ENCODE measurements at regions not wholly inside any gene's neighbourhood (a gene's known extent, or its start where the extent isn't known, plus 50 kb on each side); places are given as distances from the start of the nearest gene placed in this dataset.

DNA sequence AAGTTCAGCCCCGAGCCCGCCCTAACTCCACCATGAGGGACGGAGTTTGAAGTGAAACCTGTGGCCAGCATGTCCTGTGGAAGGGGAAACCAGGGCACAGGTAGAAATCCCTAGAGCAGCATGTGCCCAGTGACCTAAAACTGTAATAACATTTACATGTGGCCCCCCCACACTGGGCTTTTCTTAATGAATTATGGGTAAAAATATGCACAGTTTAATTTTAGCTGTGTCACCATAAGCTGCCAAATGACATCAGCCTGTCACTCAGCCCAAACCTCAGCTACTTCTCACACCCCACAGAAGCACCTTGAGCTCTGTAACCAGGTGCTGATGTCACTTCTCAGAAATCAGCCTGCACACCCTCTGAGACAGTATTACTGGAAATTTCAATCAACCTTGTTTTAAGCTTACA, 50.0 kb upstream of the SLC19A1 start:
- Histone ChIP-seq H3K9me1 (replicated peaks; ENCODE audit: control insufficient read depth, extremely low read depth, insufficient read depth, low read length) (no peaks in the 10 kb centered on the region), H4K20me1 (replicated peaks; ENCODE audit: control insufficient read depth, extremely low read depth, insufficient read depth, low read length) (no peaks in the 10 kb centered on the region), H3K36me3 (ENCODE audit: control insufficient read depth in 2 of 2, extremely low read depth in 1 of 2, insufficient read depth in 2 of 2, low read length in 2 of 2) (no peaks in the 10 kb centered on the region), H3K27me3 (ENCODE audit: control insufficient read depth in 2 of 2, insufficient read depth in 2 of 2, low read length in 2 of 2) (peaks cover 7 to 9% of the 10 kb centered on the region in 2 experiments), H3K4me2 (ENCODE audit: insufficient read depth, low read length) (no peak overlapping the region), H2AFZ (ENCODE audit: low read depth, low read length) (no peak overlapping the region), H3K4me3 (replicated peaks in 1 of 3; ENCODE audit: insufficient read depth in 1 of 3, low read depth in 1 of 3, low read length in 3 of 3) (no peak overlapping the region), H3K4me1 (ENCODE audit: control insufficient read depth, extremely low read depth, insufficient read depth, low read length) (peaks cover 7% of the 10 kb centered on the region), H3K9me3 (replicated peaks; ENCODE audit: control insufficient read depth, insufficient read depth, low read length) (no peaks in the 10 kb centered on the region), H3K79me2 (ENCODE audit: control insufficient read depth, insufficient read depth, low read length) (no peaks in the 10 kb centered on the region), H3K9ac (replicated peaks; ENCODE audit: extremely low read depth, insufficient read depth, low read length) (no peak overlapping the region), H3K27ac (ENCODE audit: insufficient read depth, low read depth, low read length) (no peak overlapping the region)
- dilution Hi-C loops (cut with MboI; ENCODE audit: extremely low pct_ligation_motif_present, low sequenced_read_pairs), result no loop called here
- POLR2A ChIA-PET, result interaction anchor here (0.6 to 1.1 kb wide), 2 partner anchors 18 to 304 kb away, joined by 7 to 9 read pairs; partner anchors contain the start of gene POFUT2
- CTCF ChIA-PET, result interaction anchor here (1.0 to 1.2 kb wide), 4 partner anchors 16 to 452 kb away, joined by 3 to 10 read pairs (median 4); no protein-coding TSS in a partner anchor
- DNase-seq (ENCODE audit: low read depth, low spot score) (no peak), FAIRE-seq (no peak)
- no TSS peak for BruUV-seq (replicated peaks)
- TF ChIP-seq MYC (IDR thresholded peaks at IDR 0.05; ENCODE audit: low read depth, low read length), result no peak
- TF ChIP-seq FOS (IDR thresholded peaks at IDR 0.05; ENCODE audit: borderline replicate concordance, insufficient read depth, low read length), result no peak
- no peak for TF ChIP-seq POLR2A (IDR thresholded peaks at IDR 0.05; ENCODE audit: low read depth, low read length)
- TF ChIP-seq, protein P1, sequence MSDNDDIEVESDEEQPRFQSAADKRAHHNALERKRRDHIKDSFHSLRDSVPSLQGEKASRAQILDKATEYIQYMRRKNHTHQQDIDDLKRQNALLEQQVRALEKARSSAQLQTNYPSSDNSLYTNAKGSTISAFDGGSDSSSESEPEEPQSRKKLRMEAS (IDR thresholded peaks at IDR 0.05; ENCODE audit: insufficient read depth, insufficient read length), result no peak
- no peak for TF ChIP-seq GATA2 (IDR thresholded peaks at IDR 0.05; ENCODE audit: insufficient read depth, insufficient read length, low read depth, low read length)
- TF ChIP-seq EZH2 (IDR thresholded peaks at IDR 0.05; ENCODE audit: borderline replicate concordance, low read depth, low read length, severe bottlenecking), result no peak
- TF ChIP-seq JUN (IDR thresholded peaks at IDR 0.05; ENCODE audit: borderline replicate concordance, insufficient read depth, insufficient read length, low read depth), result no peak
- TF ChIP-seq, protein P2, sequence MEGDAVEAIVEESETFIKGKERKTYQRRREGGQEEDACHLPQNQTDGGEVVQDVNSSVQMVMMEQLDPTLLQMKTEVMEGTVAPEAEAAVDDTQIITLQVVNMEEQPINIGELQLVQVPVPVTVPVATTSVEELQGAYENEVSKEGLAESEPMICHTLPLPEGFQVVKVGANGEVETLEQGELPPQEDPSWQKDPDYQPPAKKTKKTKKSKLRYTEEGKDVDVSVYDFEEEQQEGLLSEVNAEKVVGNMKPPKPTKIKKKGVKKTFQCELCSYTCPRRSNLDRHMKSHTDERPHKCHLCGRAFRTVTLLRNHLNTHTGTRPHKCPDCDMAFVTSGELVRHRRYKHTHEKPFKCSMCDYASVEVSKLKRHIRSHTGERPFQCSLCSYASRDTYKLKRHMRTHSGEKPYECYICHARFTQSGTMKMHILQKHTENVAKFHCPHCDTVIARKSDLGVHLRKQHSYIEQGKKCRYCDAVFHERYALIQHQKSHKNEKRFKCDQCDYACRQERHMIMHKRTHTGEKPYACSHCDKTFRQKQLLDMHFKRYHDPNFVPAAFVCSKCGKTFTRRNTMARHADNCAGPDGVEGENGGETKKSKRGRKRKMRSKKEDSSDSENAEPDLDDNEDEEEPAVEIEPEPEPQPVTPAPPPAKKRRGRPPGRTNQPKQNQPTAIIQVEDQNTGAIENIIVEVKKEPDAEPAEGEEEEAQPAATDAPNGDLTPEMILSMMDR (IDR thresholded peaks at IDR 0.05; ENCODE audit: extremely low read depth in 1 of 2, insufficient read depth in 1 of 2, low read depth in 1 of 2, low read length in 2 of 2), result no peak
- no peak for TF ChIP-seq POLR2AphosphoS5 (IDR thresholded peaks at IDR 0.05; ENCODE audit: insufficient read depth, low read depth, low read length)
- intact Hi-C loops (cut with micrococcal nuclease), result loop anchor here (10.0 kb wide), 1 partner anchor 447 kb away; no protein-coding TSS in a partner anchor
